ENCODE measurements at regions not wholly inside any gene's neighbourhood (a gene's known extent, or its start where the extent isn't known, plus 50 kb on each side); places are given as distances from the start of the nearest gene placed in this dataset.

- no peak for DNase-seq (ENCODE audit: insufficient read length, low spot score)
- no peak for FAIRE-seq
- TF ChIP-seq, protein P1, sequence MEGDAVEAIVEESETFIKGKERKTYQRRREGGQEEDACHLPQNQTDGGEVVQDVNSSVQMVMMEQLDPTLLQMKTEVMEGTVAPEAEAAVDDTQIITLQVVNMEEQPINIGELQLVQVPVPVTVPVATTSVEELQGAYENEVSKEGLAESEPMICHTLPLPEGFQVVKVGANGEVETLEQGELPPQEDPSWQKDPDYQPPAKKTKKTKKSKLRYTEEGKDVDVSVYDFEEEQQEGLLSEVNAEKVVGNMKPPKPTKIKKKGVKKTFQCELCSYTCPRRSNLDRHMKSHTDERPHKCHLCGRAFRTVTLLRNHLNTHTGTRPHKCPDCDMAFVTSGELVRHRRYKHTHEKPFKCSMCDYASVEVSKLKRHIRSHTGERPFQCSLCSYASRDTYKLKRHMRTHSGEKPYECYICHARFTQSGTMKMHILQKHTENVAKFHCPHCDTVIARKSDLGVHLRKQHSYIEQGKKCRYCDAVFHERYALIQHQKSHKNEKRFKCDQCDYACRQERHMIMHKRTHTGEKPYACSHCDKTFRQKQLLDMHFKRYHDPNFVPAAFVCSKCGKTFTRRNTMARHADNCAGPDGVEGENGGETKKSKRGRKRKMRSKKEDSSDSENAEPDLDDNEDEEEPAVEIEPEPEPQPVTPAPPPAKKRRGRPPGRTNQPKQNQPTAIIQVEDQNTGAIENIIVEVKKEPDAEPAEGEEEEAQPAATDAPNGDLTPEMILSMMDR (IDR thresholded peaks at IDR 0.05; ENCODE audit: insufficient read depth, missing control alignments), result no peak
Measured at GRCh38 chr14:53333809-53334208, 180.7 kb upstream of the DDHD1 start.

GRCh38 chr14:53331921-53332320 lies 178.8 kb upstream of the DDHD1 start:
- no peak for FAIRE-seq
- no peak for DNase-seq (ENCODE audit: insufficient read length, low spot score)
- TF ChIP-seq, protein P1 (IDR thresholded peaks at IDR 0.05; ENCODE audit: insufficient read depth, missing control alignments), result no peak

GRCh38 chr14:53331247-53331646 lies 178.1 kb upstream of the DDHD1 start:
- TF ChIP-seq, protein P1 (IDR thresholded peaks at IDR 0.05; ENCODE audit: insufficient read depth, missing control alignments), result no peak
- no peak for DNase-seq (ENCODE audit: insufficient read length, low spot score)
- FAIRE-seq, result no peak

GRCh38 chr14:53330441-53330840 lies 177.3 kb upstream of the DDHD1 start:
- TF ChIP-seq, protein P1 (IDR thresholded peaks at IDR 0.05; ENCODE audit: insufficient read depth, missing control alignments), result no peak
- FAIRE-seq, result no peak
- no peak for DNase-seq (ENCODE audit: insufficient read length, low spot score)

GRCh38 chr14:53328841-53329240 lies 175.7 kb upstream of the DDHD1 start:
- TF ChIP-seq, protein P1 (IDR thresholded peaks at IDR 0.05; ENCODE audit: insufficient read depth, missing control alignments), result no peak
- DNase-seq (ENCODE audit: insufficient read length, low spot score) (no peak), FAIRE-seq (no peak)

GRCh38 chr14:53327716-53328115 lies 174.6 kb upstream of the DDHD1 start:
- DNase-seq (ENCODE audit: insufficient read length, low spot score), result no peak
- FAIRE-seq, result no peak
- TF ChIP-seq, protein P1 (IDR thresholded peaks at IDR 0.05; ENCODE audit: insufficient read depth, missing control alignments), result no peak

DNA sequence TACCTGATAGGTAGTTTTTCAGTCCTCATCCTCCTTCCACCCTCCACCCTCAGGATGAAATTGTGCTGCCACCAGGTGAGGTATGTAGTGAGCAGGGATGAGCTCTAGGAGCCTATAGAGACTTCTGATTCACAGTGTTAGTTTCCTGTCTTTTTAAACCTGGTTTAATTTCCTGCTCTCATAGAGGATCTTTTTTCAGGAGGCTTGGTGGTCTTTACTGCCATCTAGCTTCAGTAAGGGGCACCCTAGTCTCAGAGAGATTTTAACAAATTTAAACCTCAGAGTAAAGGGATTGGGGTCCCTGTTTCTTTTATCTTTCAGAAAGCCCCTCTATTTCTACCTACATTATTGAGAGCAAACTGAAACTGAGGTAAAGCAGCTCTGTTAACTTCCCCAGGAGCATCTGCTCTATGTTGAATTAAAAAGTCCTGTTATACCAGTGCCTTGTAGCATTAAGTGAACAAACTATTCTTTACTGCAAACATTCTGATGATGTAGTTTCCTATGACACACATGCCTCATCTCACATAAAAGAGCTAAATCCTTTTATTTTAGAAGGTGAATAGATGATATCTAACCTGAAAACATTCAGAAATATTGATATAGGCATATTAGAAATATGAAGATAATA lies 172.2 kb upstream of the DDHD1 start:
- TF ChIP-seq, protein P1 (IDR thresholded peaks at IDR 0.05; ENCODE audit: insufficient read depth, missing control alignments), result peak; percentile 22
- no peak for DNase-seq (ENCODE audit: insufficient read length, low spot score)
- no peak for FAIRE-seq

All from D721Med (cell line).